ENCODE measurements at regions not wholly inside any gene's neighbourhood (a gene's known extent, or its start where the extent isn't known, plus 50 kb on each side); places are given as distances from the start of the nearest gene placed in this dataset.
"Not testable (repeated sequence)": the region's sequence is repeated elsewhere in the genome, so short reads cannot be mapped to it uniquely, and the experiment has no call there.

DNA sequence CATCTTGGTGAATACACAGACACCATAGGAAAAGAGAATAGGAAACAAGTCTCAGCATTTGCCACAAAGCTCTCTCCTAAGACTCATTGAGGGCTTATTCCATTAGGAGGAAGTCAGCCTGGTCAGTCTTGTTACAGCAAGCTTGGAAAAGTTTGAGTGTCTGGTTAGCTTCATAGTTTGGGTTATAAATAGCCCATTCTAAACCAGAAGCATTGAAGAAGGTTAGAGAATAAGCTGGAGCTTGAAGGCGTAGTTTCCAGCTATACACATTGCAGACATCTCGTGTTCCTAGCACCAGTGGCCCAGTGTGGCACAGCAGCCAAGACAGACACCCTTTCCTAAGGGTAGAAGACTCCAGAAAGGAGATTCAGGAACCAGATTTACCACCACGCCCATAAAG is 168.8 kb upstream of the RBM19 start:
- 14 to 83% (median 45%) methylated on average over 1 to 3 of the region's 3 CpGs; no CpG with 5 or more reads in 2 of the 10 experiments for WGBS, 10 experiments
- in situ Hi-C loops (cut with MboI; ENCODE audit: low pct_unique_long_range_greater_than_20kb in 2 of 9, low sequenced_read_pairs in 9 of 9, unreplicated experiment in 9 of 9) = no loop called here
- ATAC-seq (replicated peaks in 6 of 8) = no peak
- Histone ChIP-seq H3K4me1 (replicated peaks in 1 of 2) (no peaks in the 10 kb centered on the region), H3K4me3 (no peak overlapping the region), H3K27ac (no peak overlapping the region)

DNA sequence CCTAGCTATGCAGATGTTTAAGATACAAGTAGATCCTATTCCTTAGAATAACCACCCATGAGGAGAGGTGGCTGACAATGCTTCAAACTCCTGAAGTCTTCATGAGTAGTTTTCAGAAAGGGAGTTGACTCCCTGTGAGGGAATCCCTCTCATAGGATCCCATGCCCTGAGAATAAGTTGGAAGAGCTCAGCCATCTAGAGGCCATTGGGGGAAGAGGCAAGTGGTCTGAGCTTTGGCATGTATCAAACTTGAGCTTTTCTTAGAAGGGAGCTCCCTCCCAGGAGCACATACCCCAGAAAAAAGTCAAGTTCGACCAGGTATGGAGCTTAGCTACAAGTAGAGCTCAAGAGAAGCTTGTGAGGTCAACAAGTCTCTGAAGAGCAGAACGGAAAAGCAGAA is 165.7 kb upstream of the RBM19 start:
- in situ Hi-C loops (cut with MboI; ENCODE audit: low pct_unique_long_range_greater_than_20kb in 2 of 9, low sequenced_read_pairs in 9 of 9, unreplicated experiment in 9 of 9) = no loop called here
- Histone ChIP-seq H3K4me1 (replicated peaks in 1 of 2) (no peaks in the 10 kb centered on the region), H3K27ac (no peak overlapping the region), H3K4me3 (no peak overlapping the region)
- ATAC-seq (replicated peaks in 6 of 8) = peak in 2 of 8 experiments; percentile 49 to 54
- 0 to 20% (median 11%) methylated on average over 1 to 2 of the region's 2 CpGs; no CpG with 5 or more reads in 7 of the 10 experiments for WGBS, 10 experiments

DNA sequence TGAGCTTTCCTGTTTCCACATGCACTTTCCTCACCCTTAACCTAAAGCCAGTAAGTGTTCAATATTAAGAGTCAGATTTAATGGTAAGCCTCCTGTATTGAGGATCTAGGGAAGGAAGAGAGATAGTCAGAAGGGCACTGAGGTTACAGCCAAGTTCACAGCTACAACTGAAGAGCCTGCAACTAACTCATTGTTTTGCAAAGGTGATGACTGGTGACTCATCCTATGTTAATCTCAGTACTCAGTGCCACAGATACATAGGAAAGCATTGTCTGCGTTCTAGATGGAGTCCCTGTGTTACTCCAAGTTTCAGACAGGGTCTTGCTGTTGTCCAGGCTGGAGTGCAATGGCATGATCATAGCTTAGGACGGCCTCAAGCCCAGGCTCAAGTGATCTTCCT is 157.0 kb upstream of the RBM19 start:
- ATAC-seq (replicated peaks in 6 of 8) = peak in 1 of 8 experiments; percentile 48
- in situ Hi-C loops (cut with MboI; ENCODE audit: low pct_unique_long_range_greater_than_20kb in 2 of 9, low sequenced_read_pairs in 9 of 9, unreplicated experiment in 9 of 9) = no loop called here
- no peak overlapping the region for H3K4me3 ChIP-seq
- no peaks in the 10 kb centered on the region for H3K4me1 ChIP-seq (replicated peaks in 1 of 2)
- no peak overlapping the region for H3K27ac ChIP-seq
- 0 to 75% (median 33%) methylated on average over 1 of the region's 2 CpGs; no CpG with 5 or more reads in 3 of the 10 experiments for WGBS, 10 experiments

DNA sequence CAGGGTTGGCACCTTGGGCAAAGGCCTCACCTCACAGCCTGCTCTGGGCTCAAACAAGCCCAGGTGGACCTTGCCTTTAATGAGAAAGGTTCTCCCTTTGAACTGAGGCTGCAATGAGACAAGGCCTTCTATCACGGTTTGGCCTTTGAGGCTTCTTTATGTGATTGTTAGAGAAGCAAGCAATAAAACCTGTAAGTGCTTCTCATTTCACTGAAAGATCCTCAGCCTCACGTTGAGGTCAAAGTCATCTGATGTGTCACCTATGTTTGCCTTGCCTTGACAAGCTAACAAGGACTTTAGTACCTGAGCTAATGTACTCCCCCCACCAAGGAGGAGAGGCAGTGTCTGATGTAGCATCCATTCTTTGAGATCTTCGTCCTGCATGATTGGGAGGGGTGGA is 155.9 kb upstream of the RBM19 start:
- no peak overlapping the region for H3K4me3 ChIP-seq
- no peak for ATAC-seq (replicated peaks in 6 of 8)
- in situ Hi-C loops (cut with MboI; ENCODE audit: low pct_unique_long_range_greater_than_20kb in 2 of 9, low sequenced_read_pairs in 9 of 9, unreplicated experiment in 9 of 9) = no loop called here
- no peaks in the 10 kb centered on the region for H3K4me1 ChIP-seq (replicated peaks in 1 of 2)
- WGBS, 10 experiments = 11 to 77% (median 55%) methylated on average over 1 to 3 of the region's 3 CpGs; no CpG with 5 or more reads in 2 of the 10 experiments
- no peak overlapping the region for H3K27ac ChIP-seq

DNA sequence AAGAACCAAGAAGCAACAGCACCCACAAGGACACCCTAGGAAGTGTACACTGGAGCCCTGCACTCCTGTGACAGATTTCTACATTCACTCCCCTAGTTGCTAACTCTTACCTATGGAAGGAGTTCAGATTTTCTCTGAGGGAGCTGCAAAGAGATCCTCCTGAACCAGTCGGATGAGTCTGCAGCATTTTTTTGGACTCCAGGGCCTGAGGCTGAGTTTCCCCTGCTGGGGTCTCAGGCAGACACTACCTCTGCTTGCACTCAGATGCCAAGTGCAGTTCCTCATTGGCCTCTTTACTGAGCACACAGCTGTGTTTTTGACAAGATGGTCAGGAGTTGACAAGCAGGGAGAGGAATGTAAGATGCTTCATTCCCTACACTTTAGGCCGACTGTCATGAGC is 153.2 kb upstream of the RBM19 start:
- no peak overlapping the region for H3K4me3 ChIP-seq
- ATAC-seq (replicated peaks in 6 of 8) = no peak
- in situ Hi-C loops (cut with MboI; ENCODE audit: low pct_unique_long_range_greater_than_20kb in 2 of 9, low sequenced_read_pairs in 9 of 9, unreplicated experiment in 9 of 9) = no loop called here
- no peak overlapping the region for H3K27ac ChIP-seq
- no peaks in the 10 kb centered on the region for H3K4me1 ChIP-seq (replicated peaks in 1 of 2)
- WGBS, 10 experiments = 27 to 83% (median 62%) methylated on average over 1 to 2 of the region's 2 CpGs; no CpG with 5 or more reads in 5 of the 10 experiments

DNA sequence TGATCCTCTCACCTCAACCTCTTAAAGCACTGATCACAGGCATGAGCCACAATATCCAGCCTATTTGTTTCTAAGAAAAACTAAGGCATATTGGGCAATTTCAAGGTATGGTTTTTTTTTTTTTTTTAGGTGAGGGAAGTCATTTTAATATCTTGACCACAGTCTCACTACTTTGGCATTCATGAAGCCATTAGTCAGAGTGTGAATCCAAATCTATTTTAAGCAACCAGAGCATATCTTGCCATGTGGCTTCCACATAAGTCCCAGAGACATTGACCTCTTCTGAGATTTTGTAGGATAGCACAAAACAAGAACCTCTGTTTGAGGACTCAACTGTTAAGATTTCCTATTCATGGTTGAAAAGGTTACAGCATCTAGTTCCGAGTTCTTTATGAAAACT is 130.3 kb upstream of the RBM19 start:
- peak in 1 of 8 experiments; percentile 27 for ATAC-seq (replicated peaks in 6 of 8)
- Histone ChIP-seq H3K4me3 (no peak overlapping the region), H3K27ac (no peak overlapping the region), H3K4me1 (replicated peaks in 1 of 2) (no peaks in the 10 kb centered on the region)
- in situ Hi-C loops (cut with MboI; ENCODE audit: low pct_unique_long_range_greater_than_20kb in 2 of 9, low sequenced_read_pairs in 9 of 9, unreplicated experiment in 9 of 9) = no loop called here
- 14 to 80% (median 56%) methylated on average over 1 of the region's 1 CpG; no CpG with 5 or more reads in 2 of the 10 experiments for WGBS, 10 experiments

DNA sequence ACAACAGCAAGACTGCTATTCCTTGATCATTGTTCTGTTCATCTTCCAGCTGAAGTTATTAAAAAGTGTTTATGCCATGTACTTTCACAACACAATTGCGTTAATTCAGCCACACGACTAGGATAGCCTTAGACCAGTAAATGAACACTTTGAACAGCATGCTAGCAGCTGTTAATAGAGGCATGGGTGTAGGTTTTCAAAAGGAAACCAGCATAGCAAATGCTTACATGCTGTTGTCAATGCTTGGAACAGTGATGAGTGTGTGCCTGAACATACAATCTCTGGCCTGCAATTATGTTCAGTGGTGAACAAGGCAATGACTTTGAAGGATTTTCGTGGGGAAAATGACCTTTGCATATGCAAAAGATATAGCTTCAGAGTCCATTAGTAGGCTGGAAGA is 127.4 kb upstream of the RBM19 start:
- peak in 2 of 8 experiments; percentile 51 to 72 for ATAC-seq (replicated peaks in 6 of 8)
- Histone ChIP-seq H3K27ac (no peak overlapping the region), H3K4me3 (no peak overlapping the region), H3K4me1 (replicated peaks in 1 of 2) (no peaks in the 10 kb centered on the region)
- WGBS, 10 experiments = 0 to 85% (median 48%) methylated on average over 1 to 3 of the region's 3 CpGs; no CpG with 5 or more reads in 2 of the 10 experiments
- in situ Hi-C loops (cut with MboI; ENCODE audit: low pct_unique_long_range_greater_than_20kb in 2 of 9, low sequenced_read_pairs in 9 of 9, unreplicated experiment in 9 of 9) = no loop called here

DNA sequence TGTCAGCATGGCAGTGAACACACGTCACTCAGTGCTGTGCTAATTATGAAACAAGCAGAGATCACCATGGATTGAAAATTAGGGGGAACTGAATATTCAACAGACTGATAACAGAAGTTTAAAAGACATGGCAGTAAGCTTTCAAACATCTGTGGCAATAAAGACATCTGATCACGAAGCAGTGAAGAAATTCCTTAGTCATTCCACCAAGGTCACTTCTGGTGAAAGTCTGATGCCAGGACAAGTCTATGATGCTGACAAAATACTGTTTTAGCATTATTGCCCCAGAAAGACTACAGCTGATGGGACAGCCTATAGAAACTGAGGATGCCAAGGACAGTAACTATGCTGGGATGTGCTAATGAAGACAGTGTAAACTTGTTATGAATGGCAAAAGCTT is 126.9 kb upstream of the RBM19 start:
- H3K4me1 ChIP-seq (replicated peaks in 1 of 2) = no peaks in the 10 kb centered on the region
- in situ Hi-C loops (cut with MboI; ENCODE audit: low pct_unique_long_range_greater_than_20kb in 2 of 9, low sequenced_read_pairs in 9 of 9, unreplicated experiment in 9 of 9) = no loop called here
- H3K4me3 ChIP-seq = no peak overlapping the region
- ATAC-seq (replicated peaks in 6 of 8) = peak in 2 of 8 experiments; percentile 21 to 68
- WGBS, 10 experiments = 0 to 72% (median 47%) methylated on average over 1 to 2 of the region's 2 CpGs
- H3K27ac ChIP-seq = no peak overlapping the region

DNA sequence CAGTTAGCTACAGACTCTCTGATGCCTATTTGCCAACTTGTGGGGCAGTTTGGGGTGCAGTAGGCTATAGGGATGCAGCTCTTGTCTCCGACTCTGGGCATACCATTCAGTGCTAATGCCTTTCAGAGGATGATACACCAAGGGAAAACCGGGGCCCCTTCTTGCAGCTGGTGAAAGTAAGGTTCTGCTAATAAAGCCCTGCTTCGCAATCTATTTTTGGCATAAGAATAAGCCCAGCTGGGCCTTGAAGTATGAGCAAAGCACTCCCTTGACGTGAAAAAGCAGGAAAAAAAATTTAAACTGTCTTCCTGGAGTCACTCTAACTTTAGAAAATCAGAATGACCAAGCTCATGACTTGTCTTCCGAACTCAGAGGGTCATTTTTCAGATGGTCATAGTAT is 124.1 kb upstream of the RBM19 start:
- 6 to 80% (median 24%) methylated on average over 1 to 5 of the region's 5 CpGs; no CpG with 5 or more reads in 1 of the 10 experiments for WGBS, 10 experiments
- H3K27ac ChIP-seq = no peak overlapping the region
- no peaks in the 10 kb centered on the region for H3K4me1 ChIP-seq (replicated peaks in 1 of 2)
- H3K4me3 ChIP-seq = no peak overlapping the region
- in situ Hi-C loops (cut with MboI; ENCODE audit: low pct_unique_long_range_greater_than_20kb in 2 of 9, low sequenced_read_pairs in 9 of 9, unreplicated experiment in 9 of 9) = no loop called here
- no peak for ATAC-seq (replicated peaks in 6 of 8)

DNA sequence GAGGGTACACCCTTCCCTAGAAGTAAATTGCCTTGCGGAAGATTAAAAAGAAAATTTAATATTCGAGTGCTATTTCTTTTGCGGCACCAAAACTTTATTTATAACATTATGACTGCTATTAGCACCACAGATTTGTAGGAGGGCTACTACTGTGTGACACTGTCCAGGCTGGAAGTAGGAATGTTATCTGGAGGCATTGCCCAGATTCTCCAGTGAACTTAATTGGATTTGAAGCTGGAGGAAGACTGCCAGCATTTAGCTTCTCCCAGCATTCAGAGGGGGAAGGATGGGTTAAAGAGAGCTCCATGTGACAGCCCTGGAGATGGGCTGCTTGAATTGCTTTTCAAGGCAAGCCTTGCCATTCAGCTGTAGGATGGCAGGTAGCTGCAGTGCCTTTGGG is 107.0 kb upstream of the RBM19 start:
- no peak for ATAC-seq (replicated peaks in 6 of 8)
- in situ Hi-C loops (cut with MboI; ENCODE audit: low pct_unique_long_range_greater_than_20kb in 2 of 9, low sequenced_read_pairs in 9 of 9, unreplicated experiment in 9 of 9) = no loop called here
- WGBS, 10 experiments = 70 to 92% (median 87%) methylated on average over 2 to 3 of the region's 3 CpGs; no CpG with 5 or more reads in 3 of the 10 experiments
- Histone ChIP-seq H3K4me3 (no peak overlapping the region), H3K27ac (no peak overlapping the region), H3K4me1 (replicated peaks in 1 of 2) (no peaks in the 10 kb centered on the region)

DNA sequence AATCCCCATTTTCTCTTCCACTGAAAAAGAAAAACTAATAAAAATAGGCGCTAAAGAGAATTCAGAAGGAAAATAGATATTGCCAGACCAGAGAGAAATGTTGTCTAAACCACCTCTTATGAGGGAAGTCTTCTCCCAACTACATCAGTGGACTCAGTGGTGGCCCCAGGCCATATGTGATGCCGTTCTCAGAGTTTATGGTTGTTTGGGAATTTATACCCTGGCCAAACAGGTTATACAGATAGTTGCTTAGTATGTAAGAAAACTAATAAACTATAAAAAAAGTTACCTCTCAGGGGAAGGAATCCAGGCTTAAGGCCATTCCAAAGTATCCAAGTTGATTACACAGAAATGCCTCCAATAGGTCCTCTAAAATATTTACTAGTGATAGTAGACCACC is 103.4 kb upstream of the RBM19 start:
- H3K4me3 ChIP-seq = no peak overlapping the region
- no peak for ATAC-seq (replicated peaks in 6 of 8)
- no peak overlapping the region for H3K27ac ChIP-seq
- WGBS, 10 experiments = 0 to 90% (median 44%) methylated on average over 1 to 2 of the region's 2 CpGs; no CpG with 5 or more reads in 1 of the 10 experiments
- no peaks in the 10 kb centered on the region for H3K4me1 ChIP-seq (replicated peaks in 1 of 2)
- in situ Hi-C loops (cut with MboI; ENCODE audit: low pct_unique_long_range_greater_than_20kb in 2 of 9, low sequenced_read_pairs in 9 of 9, unreplicated experiment in 9 of 9) = no loop called here

DNA sequence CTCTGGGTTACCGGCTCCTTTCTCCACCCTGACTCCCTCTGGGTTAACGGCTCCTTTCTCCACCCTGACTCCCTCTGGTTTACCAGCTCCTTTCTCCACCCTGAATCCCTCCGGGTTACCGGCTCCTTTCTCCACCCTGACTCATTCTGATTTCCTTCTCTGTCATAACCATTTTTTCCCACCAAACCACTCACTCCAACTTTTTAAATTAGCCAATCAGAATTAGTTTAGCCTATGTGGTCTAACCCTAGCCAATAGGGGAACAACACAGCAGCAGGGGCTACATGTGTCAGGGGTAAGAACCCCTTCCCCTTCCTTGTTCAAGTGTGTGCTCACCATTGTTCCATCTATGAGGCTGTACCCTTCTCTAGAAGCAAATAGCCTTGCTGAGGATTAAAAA is 98.4 kb upstream of the RBM19 start:
- WGBS, 10 experiments = 40 to 86% methylated on average over 1 to 2 of the region's 4 CpGs; no CpG with 5 or more reads in 8 of the 10 experiments
- Histone ChIP-seq H3K4me1 (replicated peaks in 1 of 2) (no peaks in the 10 kb centered on the region), H3K27ac (no peak overlapping the region), H3K4me3 (no peak overlapping the region)
- in situ Hi-C loops (cut with MboI; ENCODE audit: low pct_unique_long_range_greater_than_20kb in 2 of 9, low sequenced_read_pairs in 9 of 9, unreplicated experiment in 9 of 9) = no loop called here
- no peak for ATAC-seq (replicated peaks in 6 of 8)

DNA sequence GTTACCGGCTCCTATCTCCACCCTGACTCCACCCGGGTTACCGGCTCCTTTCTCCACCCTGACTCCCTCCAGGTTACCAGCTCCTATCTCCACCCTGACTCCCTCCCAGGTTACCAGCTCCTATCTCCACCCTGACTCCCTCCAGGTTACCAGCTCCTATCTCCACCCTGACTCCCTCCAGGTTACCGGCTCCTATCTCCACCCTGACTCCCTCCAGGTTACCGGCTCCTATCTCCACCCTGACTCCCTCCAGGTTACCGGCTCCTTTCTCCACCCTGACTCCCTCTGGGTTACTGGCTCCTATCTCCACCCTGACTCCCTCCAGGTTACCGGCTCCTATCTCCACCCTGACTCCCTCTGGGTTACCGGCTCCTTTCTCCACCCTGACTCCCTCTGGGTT is 97.9 kb upstream of the RBM19 start:
- no CpG with 5 or more reads among the region's 8 CpGs for WGBS, 10 experiments
- H3K27ac ChIP-seq; ATAC-seq (replicated peaks in 6 of 8); H3K4me1 ChIP-seq (replicated peaks in 1 of 2); in situ Hi-C loops (cut with MboI; ENCODE audit: low pct_unique_long_range_greater_than_20kb in 2 of 9, low sequenced_read_pairs in 9 of 9, unreplicated experiment in 9 of 9); H3K4me3 ChIP-seq: not testable (repeated sequence)

DNA sequence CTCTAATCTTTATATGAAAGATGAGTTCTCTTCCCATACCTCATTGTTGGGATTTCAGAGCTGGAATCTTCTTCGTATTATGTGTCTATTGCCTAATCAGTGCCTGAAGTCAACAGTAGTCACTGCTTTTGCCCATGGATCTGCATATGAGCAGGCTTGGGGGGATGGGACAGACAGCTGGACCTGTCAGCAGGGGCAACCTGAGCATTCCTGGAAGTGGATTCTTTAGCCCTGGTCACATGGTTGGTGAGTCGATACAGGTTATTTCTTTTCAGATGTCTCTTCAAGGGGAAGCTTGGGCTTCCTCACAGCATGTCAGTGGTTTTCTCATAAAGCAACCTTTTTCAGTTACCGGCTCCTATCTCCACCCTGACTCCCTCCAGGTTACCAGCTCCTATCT is 97.3 kb upstream of the RBM19 start:
- in situ Hi-C loops (cut with MboI; ENCODE audit: low pct_unique_long_range_greater_than_20kb in 2 of 9, low sequenced_read_pairs in 9 of 9, unreplicated experiment in 9 of 9) = no loop called here
- Histone ChIP-seq H3K4me1 (replicated peaks in 1 of 2) (no peaks in the 10 kb centered on the region), H3K4me3 (no peak overlapping the region), H3K27ac (no peak overlapping the region)
- 20 to 100% (median 53%) methylated on average over 1 to 3 of the region's 3 CpGs; no CpG with 5 or more reads in 2 of the 10 experiments for WGBS, 10 experiments
- ATAC-seq (replicated peaks in 6 of 8) = no peak

Data from motor neuron (in vitro differentiated cells).